A549 (cell line): ENCODE measurements at regions not wholly inside any gene's neighbourhood (a gene's known extent, or its start where the extent isn't known, plus 50 kb on each side); places are given as distances from the start of the nearest gene placed in this dataset.
A peak's percentile ranks its signal among the peaks of the same experiment; 100 is the strongest.

Experiments
- ATAC-seq, 2 experiments: fragments of 200-7000 bp in 1 of 2; fragments of >200 bp in 1 of 2; cut with Nextera tagmentation in 1 of 2; cut with Tn5 transposase in 1 of 2; 3 replicates each; pipeline versions ENCODE4 v1.8.0 to v1.9.1; 2018 to 2020; ENCODE audit warnings: mild to moderate bottlenecking in 1 of 2, moderate library complexity in 1 of 2
- CTCF ChIA-PET: fragments of 300-600 bp; sonication (Branson Sonifier 250); formaldehyde crosslinking; extraction: SDS; loops from one replicate; lab custom pipeline; 2021; ENCODE audit warnings: antibody characterized with exemption, inconsistent platforms; lab: Yijun Ruan, JAX
- POLR2A ChIA-PET: fragments of 350-600 bp; formaldehyde crosslinking; extraction: SDS; loops from one replicate; lab custom pipeline; 2021; ENCODE audit warnings: antibody characterized with exemption, inconsistent platforms; lab: Yijun Ruan, JAX
- DNase-seq, 2 experiments: peaks; one replicate each; pipeline versions ENCODE4 v3.0.0 to v3.0.0-alpha.2; 2011 to 2016; ENCODE audit warnings: low read depth in 1 of 2, low spot score in 1 of 2
- FAIRE-seq: peaks from 2 replicates; lab custom pipeline; 2011; peaks lifted over from hg19 to GRCh38; lab: Jason Lieb, UNC
- H3K27ac ChIP-seq, 2 experiments: fragments of >200 bp; sonication (Bioruptor Twin); formaldehyde crosslinking; 3 replicates each; pipeline ENCODE4 v1.5.1; 2016 to 2017
- H3K4me1 ChIP-seq: fragments of >200 bp; sonication (Bioruptor Twin); formaldehyde crosslinking; 3 replicates; pipeline ENCODE4 v1.6.1; 2016
- H3K4me2 ChIP-seq: fragments of >200 bp; sonication (Bioruptor Twin); formaldehyde crosslinking; 3 replicates; pipeline ENCODE4 v1.6.1; 2016
- H3K4me3 ChIP-seq: fragments of >200 bp; sonication (Bioruptor Twin); formaldehyde crosslinking; 3 replicates; pipeline ENCODE4 v1.5.1; 2016
- H3K9me3 ChIP-seq: fragments of >200 bp; sonication (Bioruptor Twin); formaldehyde crosslinking; 3 replicates; pipeline ENCODE4 v1.6.1; 2016
- BCL3 ChIP-seq: fragments of >200 bp; sonication (Bioruptor Twin); formaldehyde crosslinking; IDR thresholded peaks from 3 replicates; pipeline ENCODE4 v1.6.1; 2016
- CEBPB ChIP-seq, 2 experiments: fragments of >200 bp in 1 of 2; sonication (Bioruptor Twin) in 1 of 2; formaldehyde crosslinking in 1 of 2; IDR thresholded peaks; 2 replicates each; pipeline ENCODE4 v1.6.1; 2012 to 2016
- E2F6 ChIP-seq: IDR thresholded peaks from 2 replicates; pipeline ENCODE4 v1.6.1; 2012; ENCODE audit warnings: low read depth, borderline replicate concordance
- ELK1 ChIP-seq: fragments of 150-350 bp; IDR thresholded peaks from 2 replicates; pipeline ENCODE4 v1.6.1; 2014; ENCODE audit warnings: low read depth, mild to moderate bottlenecking, low read length
- EP300 ChIP-seq, 2 experiments: fragments of >200 bp; sonication (Bioruptor Twin); formaldehyde crosslinking; IDR thresholded peaks; 2 replicates in 1 of 2; 3 replicates in 1 of 2; pipeline ENCODE4 v1.6.1; 2016 to 2017
- ESRRA ChIP-seq: fragments of 150-350 bp; IDR thresholded peaks from 2 replicates; pipeline ENCODE4 v1.6.1; 2014; ENCODE audit warnings: mild to moderate bottlenecking, low read length, borderline replicate concordance
- FOSB ChIP-seq: fragments of 250-450 bp; sonication (Bioruptor Pico); IDR thresholded peaks from 2 replicates; pipeline ENCODE4 v1.5.0; 2020; ENCODE audit warnings: mild to moderate bottlenecking, moderate library complexity
- GATA3 ChIP-seq: IDR thresholded peaks from 2 replicates; pipeline ENCODE4 v1.6.1; 2012; ENCODE audit warnings: borderline replicate concordance
- HES2 ChIP-seq: fragments of >200 bp; sonication (Bioruptor Twin); formaldehyde crosslinking; IDR thresholded peaks from 2 replicates; pipeline ENCODE4 v1.6.1; 2016
- JUN ChIP-seq, 2 experiments: fragments of >200 bp; sonication (Bioruptor Twin); formaldehyde crosslinking; IDR thresholded peaks; 2 replicates in 1 of 2; 3 replicates in 1 of 2; pipeline ENCODE4 v1.6.1; 2016 to 2017
- KDM1A ChIP-seq: fragments of 200-600 bp; sonication (generic); IDR thresholded peaks from 2 replicates; pipeline ENCODE4 v1.6.1; 2016; ENCODE audit warnings: low read depth, mild to moderate bottlenecking
- MAFK ChIP-seq: fragments of 450-650 bp; IDR thresholded peaks from 2 replicates; pipeline ENCODE4 v1.6.1; 2014; ENCODE audit not compliant: partially characterized antibody
- MAX ChIP-seq: IDR thresholded peaks from 2 replicates; pipeline ENCODE4 v1.6.1; 2012
- MAZ ChIP-seq: fragments of 150-350 bp; IDR thresholded peaks from 2 replicates; pipeline ENCODE4 v1.6.1; 2014; ENCODE audit warnings: antibody characterized with exemption, low read depth, low read length, borderline replicate concordance
- PHF8 ChIP-seq: fragments of 200-600 bp; sonication (generic); IDR thresholded peaks from 2 replicates; pipeline ENCODE4 v1.6.1; 2016; ENCODE audit warnings: low read depth, mild to moderate bottlenecking, antibody characterized with exemption, moderate library complexity, borderline replicate concordance
- POLR2A ChIP-seq: IDR thresholded peaks from 2 replicates; pipeline ENCODE4 v1.6.1; 2012; ENCODE audit warnings: mild to moderate bottlenecking, low read length
- POLR2AphosphoS2 ChIP-seq: conservative IDR thresholded peaks from 2 replicates; pipeline ENCODE4 v1.6.1; 2012; ENCODE audit warnings: low read length, improper control_type of control experiment, inconsistent platforms
- RAD21 ChIP-seq, 2 experiments: fragments of >200 bp in 1 of 2; sonication (Bioruptor Twin) in 1 of 2; formaldehyde crosslinking in 1 of 2; IDR thresholded peaks in 1 of 2; conservative IDR thresholded peaks in 1 of 2; 2 replicates in 1 of 2; 3 replicates in 1 of 2; pipeline ENCODE4 v1.6.1; 2012 to 2018; ENCODE audit warnings: inconsistent platforms in 1 of 2
- REST ChIP-seq: fragments of 200-600 bp; sonication (generic); IDR thresholded peaks from 2 replicates; pipeline ENCODE4 v1.6.1; 2016; ENCODE audit warnings: antibody characterized with exemption, mild to moderate bottlenecking, moderate library complexity
- USF2 ChIP-seq: fragments of 450-650 bp; IDR thresholded peaks from 2 replicates; pipeline ENCODE4 v1.6.1; 2014; ENCODE audit warnings: antibody characterized with exemption
- WGBS: methylation state at CpG from one replicate; pipeline ENCODE4 v1.1.6; 2017; ENCODE audit errors: missing lambda C conversion rate; 5-methylcytosine and 5-hydroxymethylcytosine counted together

- no peak for TF ChIP-seq HES2
These were observed 640.4 kb upstream of the ARRDC3 start (continued) for GRCh38 chr5:92023555-92023954.

GRCh38 chr5:92023141-92023471, 640.0 kb upstream of the ARRDC3 start:
- DNase-seq (no peak), FAIRE-seq (no peak), ATAC-seq (no peak)
- peaks cover 18% of the 10 kb centered on the region for H3K4me1 ChIP-seq
- TF ChIP-seq POLR2A (no peak), GATA3 (no peak), MAX (no peak), FOSB (CRISPR knock-in tag) (no peak), JUN (IDR thresholded peaks at IDR 0.05) (no peak), PHF8 (no peak), ESRRA (no peak), E2F6 (no peak), CEBPB (IDR thresholded peaks at IDR 0.05) (no peak), REST (no peak), USF2 (no peak), MAZ (no peak), EP300 (IDR thresholded peaks at IDR 0.05) (no peak), POLR2AphosphoS2 (no peak), BCL3 (no peak), RAD21 (conservative IDR thresholded peaks at IDR 0.05 in 1 of 2, IDR thresholded peaks at IDR 0.05 in 1 of 2) (no peak)
- ChIA-PET POLR2A (no interaction called here), CTCF (no interaction called here)
- WGBS, result 54% methylated on average over 1 of the region's 1 CpG
- no peak overlapping the region for H3K4me3 ChIP-seq
- H3K4me2 ChIP-seq, result no peak overlapping the region
- H3K27ac ChIP-seq, result no peak overlapping the region
- no peaks in the 10 kb centered on the region for H3K9me3 ChIP-seq

GRCh38 chr5:92022415-92023140, 639.5 kb upstream of the ARRDC3 start:
- Histone ChIP-seq H3K4me3 (no peak overlapping the region), H3K27ac (no peak overlapping the region), H3K4me1 (peaks cover 24% of the 10 kb centered on the region), H3K9me3 (no peaks in the 10 kb centered on the region), H3K4me2 (no peak overlapping the region)
- ChIA-PET CTCF (no interaction called here), POLR2A (no interaction called here)
- WGBS, result 90% methylated on average over 3 of the region's 3 CpGs
- no peak for TF ChIP-seq KDM1A
- no peak for TF ChIP-seq ELK1
- peak; percentile 93 for TF ChIP-seq MAFK
- ATAC-seq (no peak), FAIRE-seq (no peak), DNase-seq (no peak)
